ENCODE measurements at regions not wholly inside any gene's neighbourhood (a gene's known extent, or its start where the extent isn't known, plus 50 kb on each side); places are given as distances from the start of the nearest gene placed in this dataset.
"Not testable (repeated sequence)": the region's sequence is repeated elsewhere in the genome, so short reads cannot be mapped to it uniquely, and the experiment has no call there.

DNA sequence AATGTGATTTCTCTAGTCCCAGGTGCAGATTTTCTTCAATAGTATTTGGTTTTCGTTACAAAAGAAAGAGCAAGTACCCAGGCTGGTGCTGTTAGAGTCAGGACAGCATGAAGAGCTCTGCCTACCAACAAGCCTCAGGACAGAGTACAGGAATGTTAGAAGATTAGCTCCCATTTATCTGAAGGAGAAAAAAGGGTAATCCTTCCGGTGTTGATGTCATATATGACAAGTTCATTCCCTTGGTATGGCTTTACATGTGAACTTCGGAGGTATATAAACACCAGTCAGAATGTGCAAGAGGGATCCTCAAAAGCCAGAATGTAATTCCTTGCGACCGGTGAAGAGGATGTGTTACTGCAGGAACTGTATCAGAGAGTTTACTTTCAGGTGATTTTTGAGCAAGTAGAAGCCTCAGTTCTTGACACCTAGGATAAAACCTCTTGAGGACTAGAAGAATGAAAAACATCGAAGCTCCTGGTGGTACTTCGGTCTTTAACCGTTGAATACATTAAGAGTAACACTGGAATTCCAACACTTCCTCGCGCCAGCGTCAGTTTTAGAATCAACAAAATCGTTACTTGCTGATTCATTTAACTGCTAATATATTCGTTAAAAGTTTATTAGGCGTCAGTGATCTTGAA lies 194.2 kb upstream of the ZNF184 start:
- Mint-ChIP-seq H3K27me3 (peaks cover 70% of the 10 kb centered on the region), H3K9me3 (peaks cover 5% of the 10 kb centered on the region), H3K4me3 (peak overlapping the region; percentile 84), H3K36me3 (no peaks in the 10 kb centered on the region), H3K27ac (peak overlapping the region; percentile 65), H3K4me1 (ENCODE audit: unreplicated experiment) (peaks cover 35% of the 10 kb centered on the region)
- no peak for DNase-seq (ENCODE audit: extremely low spot score, unreplicated experiment)
- TF ChIP-seq, protein P1, sequence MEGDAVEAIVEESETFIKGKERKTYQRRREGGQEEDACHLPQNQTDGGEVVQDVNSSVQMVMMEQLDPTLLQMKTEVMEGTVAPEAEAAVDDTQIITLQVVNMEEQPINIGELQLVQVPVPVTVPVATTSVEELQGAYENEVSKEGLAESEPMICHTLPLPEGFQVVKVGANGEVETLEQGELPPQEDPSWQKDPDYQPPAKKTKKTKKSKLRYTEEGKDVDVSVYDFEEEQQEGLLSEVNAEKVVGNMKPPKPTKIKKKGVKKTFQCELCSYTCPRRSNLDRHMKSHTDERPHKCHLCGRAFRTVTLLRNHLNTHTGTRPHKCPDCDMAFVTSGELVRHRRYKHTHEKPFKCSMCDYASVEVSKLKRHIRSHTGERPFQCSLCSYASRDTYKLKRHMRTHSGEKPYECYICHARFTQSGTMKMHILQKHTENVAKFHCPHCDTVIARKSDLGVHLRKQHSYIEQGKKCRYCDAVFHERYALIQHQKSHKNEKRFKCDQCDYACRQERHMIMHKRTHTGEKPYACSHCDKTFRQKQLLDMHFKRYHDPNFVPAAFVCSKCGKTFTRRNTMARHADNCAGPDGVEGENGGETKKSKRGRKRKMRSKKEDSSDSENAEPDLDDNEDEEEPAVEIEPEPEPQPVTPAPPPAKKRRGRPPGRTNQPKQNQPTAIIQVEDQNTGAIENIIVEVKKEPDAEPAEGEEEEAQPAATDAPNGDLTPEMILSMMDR (conservative IDR thresholded peaks at IDR 0.05), result no peak

DNA sequence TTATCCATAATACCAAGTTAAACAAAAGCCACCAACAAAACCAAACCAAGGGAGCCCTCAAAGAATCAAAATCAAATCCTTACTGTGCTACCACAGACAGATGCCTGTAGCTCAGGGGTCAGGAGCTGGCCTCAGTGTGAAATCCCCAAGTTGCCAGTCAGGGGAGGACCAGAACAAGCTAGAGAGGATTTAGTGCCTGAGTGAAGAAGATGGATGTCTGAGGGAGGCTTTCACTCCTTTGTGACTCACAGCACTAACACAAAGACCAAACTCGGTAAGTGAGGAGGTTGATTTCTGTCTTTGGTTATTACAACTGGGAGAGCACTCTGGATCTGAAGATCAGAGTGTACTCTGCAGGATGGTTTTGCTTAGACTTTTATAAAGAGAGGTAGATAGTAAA lies 189.9 kb upstream of the ZNF184 start:
- peaks cover 12% of the 10 kb centered on the region for H3K4me1 Mint-ChIP-seq (ENCODE audit: unreplicated experiment)
- peak overlapping the region; percentile 55 for H3K4me3 Mint-ChIP-seq
- H3K9me3 Mint-ChIP-seq, result peaks cover 5% of the 10 kb centered on the region
- DNase-seq (ENCODE audit: extremely low spot score, unreplicated experiment), result no peak
- peaks cover 27% of the 10 kb centered on the region for H3K27me3 Mint-ChIP-seq
- TF ChIP-seq, protein P1 (conservative IDR thresholded peaks at IDR 0.05), result no peak
- H3K36me3 Mint-ChIP-seq, result no peaks in the 10 kb centered on the region
- H3K27ac Mint-ChIP-seq, result no peak overlapping the region

DNA sequence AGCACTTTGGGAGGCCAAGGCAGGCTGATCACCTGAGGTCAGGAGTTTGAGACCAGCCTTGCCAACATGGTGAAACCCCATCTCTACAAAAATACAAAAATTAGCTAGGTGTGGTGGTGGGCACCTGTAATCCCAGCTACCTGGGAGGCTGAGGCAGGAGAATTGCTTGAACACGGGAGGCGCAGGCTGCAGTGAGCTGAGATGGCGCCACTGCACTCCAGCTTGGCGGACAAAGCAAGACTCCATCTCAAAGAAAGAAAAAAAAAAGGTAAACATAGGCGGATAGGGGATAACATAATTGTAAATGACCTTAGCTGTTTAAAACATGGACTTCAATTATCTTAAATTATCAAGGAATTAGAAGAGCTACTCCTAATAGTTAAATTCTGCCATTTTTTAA lies 189.3 kb upstream of the ZNF184 start:
- not testable (repeated sequence) for DNase-seq (ENCODE audit: extremely low spot score, unreplicated experiment); H3K4me3 Mint-ChIP-seq; H3K27ac Mint-ChIP-seq; H3K36me3 Mint-ChIP-seq; H3K9me3 Mint-ChIP-seq
- Mint-ChIP-seq H3K27me3 (peaks cover 21% of the 10 kb centered on the region), H3K4me1 (ENCODE audit: unreplicated experiment) (peaks cover 11% of the 10 kb centered on the region)

DNA sequence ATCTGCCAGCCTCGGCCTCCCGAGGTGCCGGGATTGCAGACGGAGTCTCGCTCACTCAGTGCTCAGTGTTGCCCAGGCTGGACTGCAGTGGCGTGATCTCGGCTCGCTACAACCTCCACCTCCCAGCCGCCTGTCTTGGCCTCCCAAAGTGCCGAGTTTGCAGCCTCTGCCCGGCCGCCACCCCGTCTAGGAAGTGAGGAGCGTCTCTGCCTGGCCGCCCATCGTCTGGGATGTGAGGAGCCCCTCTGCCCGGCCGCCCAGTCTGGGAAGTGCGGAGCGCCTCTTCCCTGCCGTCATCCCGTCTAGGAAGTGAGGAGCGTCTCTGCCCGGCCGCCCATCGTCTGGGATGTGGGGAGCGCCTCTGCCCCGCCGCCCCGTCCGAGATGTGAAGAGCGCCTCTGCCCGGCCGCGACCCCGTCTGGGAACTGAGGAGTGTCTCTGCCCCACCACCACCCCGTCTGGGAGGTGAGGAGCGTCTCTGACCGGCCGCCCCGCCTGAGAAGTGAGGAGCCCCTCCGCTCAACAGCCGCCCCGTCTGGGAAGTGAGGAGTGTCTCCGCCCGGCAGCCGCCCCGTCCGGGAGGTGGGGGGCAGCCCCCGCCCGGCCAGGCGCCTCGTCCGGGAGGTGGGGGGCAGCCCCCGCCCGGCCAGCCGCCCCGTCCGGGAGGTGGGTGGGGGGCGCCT lies 180.4 kb upstream of the ZNF184 start:
- not testable (repeated sequence) for H3K9me3 Mint-ChIP-seq; DNase-seq (ENCODE audit: extremely low spot score, unreplicated experiment); H3K27ac Mint-ChIP-seq; H3K27me3 Mint-ChIP-seq; H3K4me3 Mint-ChIP-seq; H3K36me3 Mint-ChIP-seq
- H3K4me1 Mint-ChIP-seq (ENCODE audit: unreplicated experiment), result peaks cover 13% of the 10 kb centered on the region

DNA sequence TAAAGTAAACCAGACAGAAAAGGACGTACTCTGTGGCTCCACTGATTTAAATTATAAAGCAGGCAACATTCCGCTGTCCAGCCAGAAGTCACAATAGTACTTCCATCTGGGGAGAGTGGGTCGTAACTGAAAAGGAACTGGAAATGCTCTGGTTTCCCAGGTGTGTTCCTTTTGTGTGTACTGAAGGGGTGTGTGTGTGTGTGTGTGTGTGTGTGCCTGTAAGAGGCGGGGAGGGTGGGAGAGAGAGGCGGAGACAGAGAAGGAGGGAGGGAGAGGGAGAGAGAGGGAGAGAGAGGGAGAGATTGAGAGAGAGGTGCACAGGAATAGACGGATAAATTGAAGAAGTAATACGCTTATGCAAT lies 178.4 kb upstream of the ZNF184 start:
- Mint-ChIP-seq H3K4me3 (peak overlapping the region; percentile 84), H3K27ac (peak overlapping the region; percentile 86), H3K36me3 (no peaks in the 10 kb centered on the region), H3K27me3 (peaks cover 5% of the 10 kb centered on the region), H3K4me1 (ENCODE audit: unreplicated experiment) (peaks cover 13% of the 10 kb centered on the region), H3K9me3 (no peaks in the 10 kb centered on the region)
- DNase-seq (ENCODE audit: extremely low spot score, unreplicated experiment), result no peak
- TF ChIP-seq, protein P1 (conservative IDR thresholded peaks at IDR 0.05), result no peak

DNA sequence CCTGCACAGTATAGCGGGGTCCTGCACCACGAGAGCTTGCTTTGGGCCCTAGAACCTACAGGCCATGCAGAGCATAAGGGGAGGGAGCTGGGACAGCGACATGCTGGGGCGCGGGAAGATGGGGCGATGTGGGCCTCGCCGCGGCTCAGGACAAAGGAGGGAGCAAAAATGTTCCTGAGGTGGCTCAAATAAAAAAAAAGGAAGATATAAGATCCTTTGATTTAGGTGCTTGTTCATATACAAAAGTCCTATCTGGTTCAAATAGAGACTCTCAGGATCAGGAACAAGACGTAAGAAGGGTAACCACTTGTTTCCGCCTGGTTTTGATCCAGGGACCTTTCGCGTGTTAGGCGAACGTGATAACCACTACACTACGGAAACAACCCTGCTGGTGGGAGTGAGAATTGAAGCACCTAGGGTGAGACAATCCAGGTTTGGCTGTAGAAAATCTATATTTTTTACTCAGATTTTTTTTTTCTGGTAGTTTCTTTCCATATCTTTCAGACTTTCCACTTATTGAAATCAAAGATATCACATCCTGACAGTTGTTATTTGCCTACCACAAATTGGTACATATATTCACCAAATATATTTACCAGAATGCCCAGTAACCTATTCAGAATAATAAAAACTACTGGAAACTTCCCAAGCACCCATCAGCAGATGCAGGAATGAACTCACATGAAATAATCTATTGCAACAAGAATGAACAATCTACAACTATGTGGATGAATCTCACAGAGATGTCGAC lies 177.9 kb upstream of the ZNF184 start:
- DNase-seq (ENCODE audit: extremely low spot score, unreplicated experiment), result no peak
- H3K27me3 Mint-ChIP-seq, result peaks cover 5% of the 10 kb centered on the region
- peak overlapping the region; percentile 86 for H3K27ac Mint-ChIP-seq
- no peaks in the 10 kb centered on the region for H3K36me3 Mint-ChIP-seq
- no peaks in the 10 kb centered on the region for H3K9me3 Mint-ChIP-seq
- H3K4me3 Mint-ChIP-seq, result peak overlapping the region; percentile 84
- TF ChIP-seq, protein P1 (conservative IDR thresholded peaks at IDR 0.05), result peak; percentile 74
- H3K4me1 Mint-ChIP-seq (ENCODE audit: unreplicated experiment), result peaks cover 13% of the 10 kb centered on the region

Measured in type B pancreatic cell (in vitro differentiated cells).